HCT116 (cell line): ENCODE measurements at regions not wholly inside any gene's neighbourhood (a gene's known extent, or its start where the extent isn't known, plus 50 kb on each side); places are given as distances from the start of the nearest gene placed in this dataset.

Experiments
- ATAC-seq: fragments of 200-7000 bp; cut with Tn5 transposase; 2 replicates; pipeline ENCODE4 v1.9.1; 2020; ENCODE audit warnings: mild to moderate bottlenecking, moderate library complexity
- BruUV-seq: library from RNA; stranded (reverse); fragments of 400-500 nt; replicated peaks from 2 replicates; lab custom pipeline; 2021; lab: Mats Ljungman, UMichigan
- CTCF ChIA-PET: fragments of 300-600 bp; sonication (Branson Sonifier 250); formaldehyde crosslinking; loops from one replicate; lab custom pipeline; 2021; ENCODE audit warnings: antibody characterized with exemption; lab: Charles Lee
- POLR2A ChIA-PET: fragments of 300-600, 350-600 bp; sonication (Branson Sonifier 250); formaldehyde crosslinking; loops from one replicate; lab custom pipeline; 2021; ENCODE audit warnings: antibody characterized with exemption; lab: Charles Lee
- RAD21 ChIA-PET, 2 experiments: fragments of 300-600 bp; sonication (Branson Sonifier 250); formaldehyde crosslinking; loops; one replicate each; lab custom pipeline; 2023; ENCODE audit warnings: low total read pairs in 2 of 2; ENCODE audit not compliant: uncharacterized antibody in 2 of 2, unreplicated experiment in 2 of 2, low non-redundant PET in 1 of 2; lab: Charles Lee
- DNase-seq: peaks from one replicate; pipeline ENCODE4 v3.0.0-alpha.2; 2010; ENCODE audit warnings: low read depth, low spot score
- H2AFZ ChIP-seq: fragments of 200-600 bp; shearing (Covaris generic), sonication (generic); 2 replicates; pipeline ENCODE4 v1.6.1; 2017; ENCODE audit warnings: low read depth, mixed run types, mixed read lengths, antibody characterized with exemption, low read length; ENCODE audit not compliant: poor library complexity, severe bottlenecking
- H3K27ac ChIP-seq: 2 replicates; pipeline ENCODE4 v1.5.1; 2012; ENCODE audit warnings: low read depth, low read length
- H3K27me3 ChIP-seq: fragments of 200-600 bp; sonication (generic); 2 replicates; pipeline ENCODE4 v1.6.1; 2016; ENCODE audit warnings: mixed run types, low read length, mixed read lengths; ENCODE audit not compliant: insufficient read depth
- H3K36me3 ChIP-seq, 2 experiments: fragments of 200-500 bp in 1 of 2; fragments of 200-600 bp in 1 of 2; sonication (Bioruptor generic) in 1 of 2; sonication (generic) in 1 of 2; 2 replicates each; pipeline versions ENCODE4 v1.5.1 to v1.6.1; 2014 to 2016; ENCODE audit warnings: low read length in 2 of 2, inconsistent platforms in 1 of 2, mixed read lengths in 1 of 2, mixed run types in 1 of 2; ENCODE audit not compliant: insufficient read depth in 2 of 2, control insufficient read depth in 1 of 2
- H3K4me1 ChIP-seq, 2 experiments: fragments of 200-600 bp in 1 of 2; sonication (generic) in 1 of 2; 2 replicates each; pipeline versions ENCODE4 v1.5.1 to v1.6.1; 2012 to 2017; ENCODE audit warnings: low read length in 2 of 2, inconsistent platforms in 1 of 2, mild to moderate bottlenecking in 1 of 2, mixed read lengths in 1 of 2, mixed run types in 1 of 2, moderate library complexity in 1 of 2; ENCODE audit not compliant: insufficient read depth in 2 of 2, control insufficient read depth in 1 of 2
- H3K4me2 ChIP-seq: fragments of 200-600 bp; sonication (generic); 2 replicates; pipeline ENCODE4 v1.6.1; 2017; ENCODE audit warnings: mixed run types, low read length, mixed read lengths
- H3K4me3 ChIP-seq, 2 experiments: fragments of 200-600 bp in 1 of 2; sonication (generic) in 1 of 2; replicated peaks in 1 of 2; 2 replicates each; pipeline ENCODE4 v1.5.1; 2011 to 2016; ENCODE audit warnings: low read length in 2 of 2, control low read depth in 1 of 2, low read depth in 1 of 2, mild to moderate bottlenecking in 1 of 2, mixed read lengths in 1 of 2, mixed run types in 1 of 2
- H3K79me2 ChIP-seq: fragments of 200-600 bp; sonication (generic); 2 replicates; pipeline ENCODE4 v1.6.1; 2017; ENCODE audit warnings: mild to moderate bottlenecking, mixed run types, low read length, moderate library complexity, mixed read lengths; ENCODE audit not compliant: insufficient read depth
- H3K9ac ChIP-seq: fragments of 200-600 bp; sonication (generic); 2 replicates; pipeline ENCODE4 v1.6.1; 2016; ENCODE audit warnings: low read length, mixed read lengths
- H3K9me2 ChIP-seq: fragments of 200-600 bp; sonication (generic), shearing (Covaris generic); 2 replicates; pipeline ENCODE4 v1.6.1; 2017; ENCODE audit warnings: mixed run types, mild to moderate bottlenecking, moderate library complexity; ENCODE audit not compliant: insufficient read depth
- H3K9me3 ChIP-seq, 2 experiments: fragments of 200-500 bp in 1 of 2; fragments of 200-600 bp in 1 of 2; sonication (Bioruptor generic) in 1 of 2; sonication (generic) in 1 of 2; 2 replicates each; pipeline ENCODE4 v1.6.1; 2014 to 2017; ENCODE audit warnings: low read length in 2 of 2, mixed read lengths in 2 of 2, inconsistent platforms in 1 of 2, low read depth in 1 of 2, mild to moderate bottlenecking in 1 of 2, mixed run types in 1 of 2, moderate library complexity in 1 of 2; ENCODE audit not compliant: control insufficient read depth in 1 of 2, insufficient read depth in 1 of 2
- H4K20me1 ChIP-seq: fragments of 200-600 bp; sonication (generic), shearing (Covaris generic); 2 replicates; pipeline ENCODE4 v1.6.1; 2017; ENCODE audit warnings: mixed run types, mild to moderate bottlenecking, moderate library complexity; ENCODE audit not compliant: insufficient read depth
- ATF3 ChIP-seq: IDR thresholded peaks from 2 replicates; pipeline ENCODE4 v1.6.1; 2012
- CBX3 ChIP-seq: IDR thresholded peaks from 2 replicates; pipeline ENCODE4 v1.6.1; 2012; ENCODE audit warnings: low read depth
- CEBPB ChIP-seq: IDR thresholded peaks from 2 replicates; pipeline ENCODE4 v1.6.1; 2012; ENCODE audit warnings: low read depth
- ELF1 ChIP-seq: IDR thresholded peaks from 2 replicates; pipeline ENCODE4 v1.6.1; 2012; ENCODE audit warnings: low read depth, borderline replicate concordance
- EZH2 ChIP-seq: fragments of 200-600 bp; sonication (generic); IDR thresholded peaks from 2 replicates; pipeline ENCODE4 v1.6.1; 2017; ENCODE audit warnings: antibody characterized with exemption, mixed run types
- EZH2phosphoT487 ChIP-seq: fragments of 200-600 bp; IDR thresholded peaks from 2 replicates; pipeline ENCODE4 v1.6.1; 2018; ENCODE audit warnings: antibody characterized with exemption, borderline replicate concordance
- FOSL1 ChIP-seq: IDR thresholded peaks from 2 replicates; pipeline ENCODE4 v1.6.1; 2012; ENCODE audit warnings: low read depth
- JUND ChIP-seq: IDR thresholded peaks from 2 replicates; pipeline ENCODE4 v1.6.1; 2012
- MAX ChIP-seq: IDR thresholded peaks from 2 replicates; pipeline ENCODE4 v1.6.1; 2012
- POLR2A ChIP-seq: IDR thresholded peaks from 2 replicates; pipeline ENCODE4 v1.7.0; 2011; ENCODE audit warnings: borderline replicate concordance; ENCODE audit not compliant: insufficient read depth, insufficient read length; ENCODE audit errors: extremely low read depth
- POLR2AphosphoS5 ChIP-seq: IDR thresholded peaks from 2 replicates; pipeline ENCODE4 v1.6.1; 2011; ENCODE audit warnings: mild to moderate bottlenecking, low read depth, low read length, moderate library complexity
- REST ChIP-seq: IDR thresholded peaks from 2 replicates; pipeline ENCODE4 v1.6.1; 2012; ENCODE audit warnings: low read depth
- SIN3A ChIP-seq: IDR thresholded peaks from 2 replicates; pipeline ENCODE4 v1.6.1; 2012; ENCODE audit warnings: low read depth
- SP1 ChIP-seq: IDR thresholded peaks from 2 replicates; pipeline ENCODE4 v1.6.1; 2012; ENCODE audit warnings: low read depth
- TCF7L2 ChIP-seq: IDR thresholded peaks from 2 replicates; pipeline ENCODE4 v1.7.0; 2011; ENCODE audit warnings: borderline replicate concordance, inconsistent platforms; ENCODE audit not compliant: insufficient read depth, insufficient read length; ENCODE audit errors: extremely low read depth
- ZBTB33 ChIP-seq: IDR thresholded peaks from 2 replicates; pipeline ENCODE4 v1.6.1; 2011; ENCODE audit warnings: mild to moderate bottlenecking, low read length, moderate library complexity; ENCODE audit not compliant: insufficient replicate concordance; ENCODE audit errors: extremely low read depth
- ZFX ChIP-seq: fragments of 450-650 bp; IDR thresholded peaks from 2 replicates; pipeline ENCODE4 v1.6.1; 2017
- ZNF274 ChIP-seq: fragments of 200-500 bp; sonication (Bioruptor generic); IDR thresholded peaks from 2 replicates; pipeline ENCODE4 v1.6.1; 2014; ENCODE audit warnings: mild to moderate bottlenecking, low read depth, low read length, inconsistent platforms
- intact Hi-C: fragments of 100-400 bp; cut with micrococcal nuclease; formaldehyde crosslinking; loops from 2 replicates; pipeline ENCODE4 v1.10.0; 2022

GRCh38 chr4:158056689-158057245, 116.1 kb downstream of the GASK1B start:
- no TSS peak for BruUV-seq
- Histone ChIP-seq H3K9me3 (no peaks in the 10 kb centered on the region), H3K4me1 (no peaks in the 10 kb centered on the region), H3K36me3 (no peaks in the 10 kb centered on the region), H3K27ac (no peak overlapping the region), H3K9me2 (no peaks in the 10 kb centered on the region), H3K4me3 (no peak overlapping the region), H3K9ac (no peak overlapping the region), H3K27me3 (no peaks in the 10 kb centered on the region), H2AFZ (peak overlapping the region; percentile 69), H3K79me2 (no peaks in the 10 kb centered on the region), H3K4me2 (no peak overlapping the region), H4K20me1 (no peaks in the 10 kb centered on the region)
- DNase-seq (no peak), ATAC-seq (no peak)
- ChIA-PET POLR2A (no interaction called here), CTCF (no interaction called here), RAD21 (no interaction called here)
- no peak for TF ChIP-seq EZH2
- no peak for TF ChIP-seq ZBTB33
- TF ChIP-seq JUND, result no peak
- no peak for TF ChIP-seq ELF1
- TF ChIP-seq SP1, result no peak
- TF ChIP-seq CBX3, result no peak
- no peak for TF ChIP-seq CEBPB
- no peak for TF ChIP-seq TCF7L2
- TF ChIP-seq ATF3, result no peak
- no peak for TF ChIP-seq POLR2AphosphoS5
- TF ChIP-seq ZFX, result no peak
- TF ChIP-seq POLR2A, result no peak
- TF ChIP-seq FOSL1, result no peak
- TF ChIP-seq ZNF274, result no peak
- TF ChIP-seq SIN3A, result no peak
- no peak for TF ChIP-seq MAX
- TF ChIP-seq EZH2phosphoT487, result no peak
- TF ChIP-seq REST, result no peak
- intact Hi-C loops, result no loop called here
